Right atrium auricular region (tissue), 2 donors: ENCODE measurements at regions not wholly inside any gene's neighbourhood (a gene's known extent, or its start where the extent isn't known, plus 50 kb on each side); places are given as distances from the start of the nearest gene placed in this dataset.
A peak's percentile ranks its signal among the peaks of the same experiment; 100 is the strongest.

Source experiments
- DNase-seq: peaks from one replicate; pipeline ENCODE4 v3.0.0-alpha.2; 2019; ENCODE audit warnings: low spot score
- H3K27ac ChIP-seq, 2 donors: fragments of 200-600 bp; sonication (generic); 1 replicate in 1 of 2; 2 replicates in 1 of 2; pipeline ENCODE4 v1.5.1; 2016 to 2019
- H3K27me3 ChIP-seq, 2 donors: fragments of 200-600 bp; sonication (generic); one replicate each; pipeline versions ENCODE4 v1.5.1 to v1.6.0; 2017 to 2019
- H3K36me3 ChIP-seq: fragments of 200-600 bp; sonication (generic); one replicate; pipeline ENCODE4 v1.5.1; 2016
- H3K4me1 ChIP-seq, 2 donors: fragments of 200-600 bp; sonication (generic); one replicate each; pipeline versions ENCODE4 v1.5.1 to v1.6.0; 2017 to 2019
- H3K4me3 ChIP-seq, 2 donors: fragments of 200-600 bp; sonication (generic); 1 replicate in 1 of 2; 2 replicates in 1 of 2; pipeline ENCODE4 v1.5.1; 2017 to 2019; ENCODE audit warnings: mild to moderate bottlenecking in 1 of 2, moderate library complexity in 1 of 2
- H3K9me3 ChIP-seq, 2 donors: fragments of 200-600 bp; sonication (generic); one replicate each; pipeline ENCODE4 v1.5.1; 2019
- TF ChIP-seq, protein P1 (sequence below), 2 donors: fragments of 200-600 bp; sonication (generic); IDR thresholded peaks; one replicate each; pipeline ENCODE4 v1.5.1; 2019; ENCODE audit warnings: antibody characterized with exemption in 2 of 2

DNA sequence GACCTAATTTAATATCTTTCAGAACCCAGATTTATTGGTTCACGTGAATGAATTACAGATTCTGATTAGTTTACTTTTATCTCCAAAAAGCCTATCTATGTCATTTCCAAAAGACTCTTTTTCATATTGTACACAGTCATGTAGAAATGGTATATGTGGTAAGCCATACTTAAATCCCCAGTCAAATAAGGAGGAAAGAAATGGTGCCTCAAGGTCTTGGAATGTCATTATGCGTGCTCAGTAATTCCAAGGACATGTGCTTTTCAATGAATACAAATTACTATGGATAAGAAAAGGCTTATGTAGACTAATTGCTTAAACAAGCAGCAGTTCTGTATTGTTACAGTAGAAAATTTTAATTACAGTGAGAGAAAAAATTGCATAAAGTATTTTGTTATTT lies 64.1 kb upstream of the TYRP1 start:
- TF ChIP-seq, protein P1, sequence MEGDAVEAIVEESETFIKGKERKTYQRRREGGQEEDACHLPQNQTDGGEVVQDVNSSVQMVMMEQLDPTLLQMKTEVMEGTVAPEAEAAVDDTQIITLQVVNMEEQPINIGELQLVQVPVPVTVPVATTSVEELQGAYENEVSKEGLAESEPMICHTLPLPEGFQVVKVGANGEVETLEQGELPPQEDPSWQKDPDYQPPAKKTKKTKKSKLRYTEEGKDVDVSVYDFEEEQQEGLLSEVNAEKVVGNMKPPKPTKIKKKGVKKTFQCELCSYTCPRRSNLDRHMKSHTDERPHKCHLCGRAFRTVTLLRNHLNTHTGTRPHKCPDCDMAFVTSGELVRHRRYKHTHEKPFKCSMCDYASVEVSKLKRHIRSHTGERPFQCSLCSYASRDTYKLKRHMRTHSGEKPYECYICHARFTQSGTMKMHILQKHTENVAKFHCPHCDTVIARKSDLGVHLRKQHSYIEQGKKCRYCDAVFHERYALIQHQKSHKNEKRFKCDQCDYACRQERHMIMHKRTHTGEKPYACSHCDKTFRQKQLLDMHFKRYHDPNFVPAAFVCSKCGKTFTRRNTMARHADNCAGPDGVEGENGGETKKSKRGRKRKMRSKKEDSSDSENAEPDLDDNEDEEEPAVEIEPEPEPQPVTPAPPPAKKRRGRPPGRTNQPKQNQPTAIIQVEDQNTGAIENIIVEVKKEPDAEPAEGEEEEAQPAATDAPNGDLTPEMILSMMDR (IDR thresholded peaks at IDR 0.05): no peak
- Histone ChIP-seq H3K27me3 (no peaks in the 10 kb centered on the region), H3K9me3 (no peaks in the 10 kb centered on the region), H3K4me1 (no peaks in the 10 kb centered on the region), H3K36me3 (no peaks in the 10 kb centered on the region), H3K27ac (no peak overlapping the region), H3K4me3 (no peak overlapping the region)
- no peak for DNase-seq

DNA sequence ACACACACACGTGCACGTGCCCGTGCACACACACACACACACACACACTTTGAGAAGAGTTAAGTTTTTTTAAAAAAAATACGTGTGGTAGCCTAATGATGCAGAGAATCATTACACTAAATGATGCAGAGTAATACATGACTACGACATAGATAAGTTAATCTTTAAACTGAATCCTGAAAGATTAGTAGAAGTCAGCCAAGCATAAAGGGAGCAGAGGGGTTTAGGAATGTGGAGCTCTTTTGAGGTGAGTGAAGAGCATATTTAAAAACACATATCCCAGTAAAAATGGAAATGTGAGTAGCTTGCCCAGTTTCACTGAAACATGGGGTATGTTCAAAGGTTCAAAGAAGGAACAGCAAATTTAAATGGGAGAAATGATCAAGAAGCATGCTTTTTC lies 61.3 kb upstream of the TYRP1 start:
- no peak for DNase-seq
- H3K27ac ChIP-seq: no peak overlapping the region

DNA sequence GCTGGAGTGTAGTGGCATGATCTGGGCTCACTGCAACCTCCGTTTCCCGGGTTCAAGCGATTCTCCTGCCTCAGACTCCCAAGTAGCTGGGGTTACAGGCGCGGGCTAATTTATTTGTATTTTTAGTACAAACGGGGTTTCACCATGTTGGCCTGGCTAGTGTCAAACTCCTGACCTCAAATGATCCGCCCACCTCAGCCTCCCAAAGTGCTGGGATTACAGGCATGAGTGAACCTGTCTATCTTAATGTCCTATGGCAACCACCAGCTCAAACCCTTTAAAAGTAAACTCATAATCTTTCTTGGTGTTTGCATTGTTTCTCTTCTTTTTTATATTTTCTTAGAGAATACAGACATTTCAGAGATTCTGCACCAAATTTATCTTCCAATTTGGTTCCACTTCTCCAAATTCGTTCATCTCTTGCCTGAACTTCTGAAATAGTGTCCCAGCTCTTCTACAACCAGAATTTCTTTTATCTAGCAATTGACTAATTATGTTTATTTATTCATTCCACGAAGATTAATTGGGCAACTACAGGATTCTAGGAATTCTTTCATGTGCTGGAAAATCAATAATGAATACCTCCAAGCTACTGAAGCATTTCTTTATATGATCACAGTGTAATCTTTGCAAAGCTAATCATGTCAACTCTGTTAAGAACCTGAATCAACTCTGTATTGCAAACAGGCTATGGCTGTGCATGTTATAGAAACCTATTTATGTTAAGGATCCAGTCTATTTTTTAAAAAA lies 60.0 kb upstream of the TYRP1 start:
- Histone ChIP-seq H3K27me3 (no peaks in the 10 kb centered on the region), H3K4me3 (no peak overlapping the region), H3K4me1 (no peaks in the 10 kb centered on the region), H3K9me3 (no peaks in the 10 kb centered on the region), H3K36me3 (no peaks in the 10 kb centered on the region), H3K27ac (no peak overlapping the region)
- DNase-seq: no peak
- TF ChIP-seq, protein P1 (IDR thresholded peaks at IDR 0.05): no peak

More for the DNA sequence above, 61.3 kb upstream of the TYRP1 start:
- Histone ChIP-seq H3K4me1 (no peaks in the 10 kb centered on the region), H3K36me3 (no peaks in the 10 kb centered on the region), H3K27me3 (no peaks in the 10 kb centered on the region), H3K9me3 (no peaks in the 10 kb centered on the region), H3K4me3 (no peak overlapping the region)
- TF ChIP-seq, protein P1 (IDR thresholded peaks at IDR 0.05): no peak

DNA sequence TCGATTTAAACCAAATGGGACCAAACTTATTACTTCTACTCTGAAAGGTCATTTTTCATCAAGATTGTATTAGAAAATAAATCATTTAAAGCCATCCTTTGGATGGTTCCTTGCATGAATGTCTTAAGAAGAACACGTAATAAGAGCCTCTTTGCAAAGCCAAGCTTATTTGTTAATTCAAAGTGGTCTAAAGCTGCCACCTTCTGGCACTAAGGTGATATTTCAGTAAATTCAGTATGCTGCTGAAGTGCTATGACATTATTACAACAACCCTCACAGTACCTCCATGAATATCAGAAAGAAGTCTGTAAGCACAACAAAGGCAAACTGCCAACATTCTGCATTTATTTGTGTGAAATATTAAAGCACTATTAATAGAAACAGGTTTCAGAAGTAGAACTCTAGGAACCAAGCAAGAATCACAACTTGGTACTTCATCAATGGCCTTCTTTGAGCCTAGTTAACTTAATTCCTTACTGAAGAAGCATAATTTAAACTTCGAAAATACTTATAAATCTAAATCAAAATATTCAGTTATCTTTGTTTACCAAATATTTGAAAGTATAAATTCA lies 53.1 kb upstream of the TYRP1 start:
- DNase-seq: no peak
- H3K4me1 ChIP-seq: no peaks in the 10 kb centered on the region
- H3K36me3 ChIP-seq: no peaks in the 10 kb centered on the region
- no peak overlapping the region for H3K27ac ChIP-seq
- H3K4me3 ChIP-seq: no peak overlapping the region
- no peaks in the 10 kb centered on the region for H3K27me3 ChIP-seq
- no peaks in the 10 kb centered on the region for H3K9me3 ChIP-seq
- TF ChIP-seq, protein P1 (IDR thresholded peaks at IDR 0.05): peak; percentile 32 to 64

- Histone ChIP-seq H3K27me3 (no peaks in the 10 kb centered on the region), H3K27ac (no peak overlapping the region), H3K36me3 (no peaks in the 10 kb centered on the region), H3K4me1 (no peaks in the 10 kb centered on the region), H3K9me3 (no peaks in the 10 kb centered on the region), H3K4me3 (no peak overlapping the region)
- TF ChIP-seq, protein P1 (IDR thresholded peaks at IDR 0.05): no peak
- DNase-seq: no peak
Measured at GRCh38 chr9:12640866-12641636, 52.1 kb upstream of the TYRP1 start.
